ENCODE measurements at regions not wholly inside any gene's neighbourhood (a gene's known extent, or its start where the extent isn't known, plus 50 kb on each side); places are given as distances from the start of the nearest gene placed in this dataset.

GRCh38 chr10:30786906-30787305, 157.4 kb upstream of the LYZL2 start:
- no peak for TF ChIP-seq CTCF (IDR thresholded peaks at IDR 0.05; ENCODE audit: insufficient read depth, low read depth, low read length)
- ChIA-PET POLR2A (no interaction called here), CTCF (interaction anchor here (1.5 kb wide), 1 partner anchor 11 kb away, joined by 4 read pairs; no protein-coding TSS in a partner anchor)
- no peak overlapping the region for H3K4me3 ChIP-seq (ENCODE audit: low read depth, low read length)
- DNase-seq (ENCODE audit: low read depth) = no peak
- no peaks in the 10 kb centered on the region for H3K36me3 ChIP-seq (ENCODE audit: control insufficient read depth, insufficient read depth, low read length)
- no peaks in the 10 kb centered on the region for H3K27me3 ChIP-seq (ENCODE audit: control insufficient read depth, insufficient read depth, low read length)

- no peak for DNase-seq (ENCODE audit: low read depth)
- Histone ChIP-seq H3K36me3 (ENCODE audit: control insufficient read depth, insufficient read depth, low read length) (no peaks in the 10 kb centered on the region), H3K27me3 (ENCODE audit: control insufficient read depth, insufficient read depth, low read length) (no peaks in the 10 kb centered on the region), H3K4me3 (ENCODE audit: low read depth, low read length) (no peak overlapping the region)
- ChIA-PET CTCF (interaction anchor here (0.7 to 3.5 kb wide), 5 partner anchors 12 to 530 kb away, joined by 3 to 14 read pairs (median 4); no protein-coding TSS in a partner anchor), POLR2A (interaction anchor here (0.5 to 0.9 kb wide), 2 partner anchors 221 to 246 kb away, joined by 3 to 15 read pairs; partner anchors contain the start of gene ZNF438)
- no peak for TF ChIP-seq CTCF (IDR thresholded peaks at IDR 0.05; ENCODE audit: insufficient read depth, low read depth, low read length)
Observed at GRCh38 chr10:30786131-30786530, 156.6 kb upstream of the LYZL2 start.

- TF ChIP-seq CTCF (IDR thresholded peaks at IDR 0.05; ENCODE audit: insufficient read depth, low read depth, low read length) = no peak
- ChIA-PET POLR2A (interaction anchor here (0.6 to 0.7 kb wide), 2 partner anchors 280 to 477 kb away, joined by 3 read pairs; no protein-coding TSS in a partner anchor), CTCF (interaction anchor here (0.6 to 3.5 kb wide), 11 partner anchors 12 to 706 kb away, joined by 3 to 14 read pairs (median 4); no protein-coding TSS in a partner anchor)
- no peak for DNase-seq (ENCODE audit: low read depth)
- H3K4me3 ChIP-seq (ENCODE audit: low read depth, low read length) = peak overlapping the region; percentile 34
- H3K27me3 ChIP-seq (ENCODE audit: control insufficient read depth, insufficient read depth, low read length) = no peaks in the 10 kb centered on the region
- H3K36me3 ChIP-seq (ENCODE audit: control insufficient read depth, insufficient read depth, low read length) = no peaks in the 10 kb centered on the region
Observed at GRCh38 chr10:30784897-30785605, 155.5 kb upstream of the LYZL2 start.

- POLR2A ChIA-PET = interaction anchor here (0.6 to 0.7 kb wide), 3 partner anchors 234 to 477 kb away, joined by 3 to 4 read pairs (median 3); no protein-coding TSS in a partner anchor
- no peak for DNase-seq (ENCODE audit: low read depth)
- Histone ChIP-seq H3K36me3 (ENCODE audit: control insufficient read depth, insufficient read depth, low read length) (no peaks in the 10 kb centered on the region), H3K27me3 (ENCODE audit: control insufficient read depth, insufficient read depth, low read length) (no peaks in the 10 kb centered on the region), H3K4me3 (ENCODE audit: low read depth, low read length) (peak overlapping the region; percentile 34)
- CTCF ChIA-PET = interaction anchor here (0.7 to 3.5 kb wide), 10 partner anchors 10 to 707 kb away, joined by 3 to 14 read pairs (median 5); no protein-coding TSS in a partner anchor
- TF ChIP-seq CTCF (IDR thresholded peaks at IDR 0.05; ENCODE audit: insufficient read depth, low read depth, low read length) = no peak
Observed at GRCh38 chr10:30784524-30784896, 155.0 kb upstream of the LYZL2 start.

- DNase-seq (ENCODE audit: low read depth) = no peak
- no peaks in the 10 kb centered on the region for H3K36me3 ChIP-seq (ENCODE audit: control insufficient read depth, insufficient read depth, low read length)
- CTCF ChIA-PET = interaction anchor here (0.6 to 3.5 kb wide), 23 partner anchors 11 to 1024 kb away, joined by 3 to 14 read pairs (median 5); partner anchors contain the start of gene ZNF438
- POLR2A ChIA-PET = interaction anchor here (0.6 to 0.7 kb wide), 3 partner anchors 234 to 478 kb away, joined by 3 to 4 read pairs (median 3); no protein-coding TSS in a partner anchor
- no peaks in the 10 kb centered on the region for H3K27me3 ChIP-seq (ENCODE audit: control insufficient read depth, insufficient read depth, low read length)
- H3K4me3 ChIP-seq (ENCODE audit: low read depth, low read length) = peak overlapping the region; percentile 18; the same call in 1 of the 2 replicates
- peak; percentile 95 for TF ChIP-seq CTCF (IDR thresholded peaks at IDR 0.05; ENCODE audit: insufficient read depth, low read depth, low read length)
Observed at GRCh38 chr10:30783939-30784501, 154.5 kb upstream of the LYZL2 start.
